ENCODE measurements at regions not wholly inside any gene's neighbourhood (a gene's known extent, or its start where the extent isn't known, plus 50 kb on each side); places are given as distances from the start of the nearest gene placed in this dataset.

DNA sequence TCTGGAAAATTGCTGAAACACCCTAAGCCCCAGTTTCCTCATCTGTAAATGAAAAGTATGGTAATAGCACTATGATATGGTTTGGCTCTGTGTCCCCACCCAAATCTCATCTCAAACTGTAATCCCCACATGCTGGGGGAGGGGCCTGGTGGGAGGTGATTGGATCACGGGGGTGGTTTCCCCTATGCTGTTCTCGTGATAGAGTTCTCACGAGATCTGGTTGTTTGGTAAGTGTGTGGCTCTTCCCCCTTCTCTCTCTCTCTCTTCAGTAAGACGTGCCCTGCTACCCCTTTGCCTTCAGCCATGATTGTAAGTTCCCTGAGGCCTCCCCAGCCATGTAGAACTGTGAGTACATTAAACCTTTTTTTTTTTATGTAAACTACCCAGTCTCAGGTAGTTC, 490.7 kb downstream of the TMEM114 start:
- POLR2A ChIA-PET: no interaction called here
- TF ChIP-seq, protein P1, sequence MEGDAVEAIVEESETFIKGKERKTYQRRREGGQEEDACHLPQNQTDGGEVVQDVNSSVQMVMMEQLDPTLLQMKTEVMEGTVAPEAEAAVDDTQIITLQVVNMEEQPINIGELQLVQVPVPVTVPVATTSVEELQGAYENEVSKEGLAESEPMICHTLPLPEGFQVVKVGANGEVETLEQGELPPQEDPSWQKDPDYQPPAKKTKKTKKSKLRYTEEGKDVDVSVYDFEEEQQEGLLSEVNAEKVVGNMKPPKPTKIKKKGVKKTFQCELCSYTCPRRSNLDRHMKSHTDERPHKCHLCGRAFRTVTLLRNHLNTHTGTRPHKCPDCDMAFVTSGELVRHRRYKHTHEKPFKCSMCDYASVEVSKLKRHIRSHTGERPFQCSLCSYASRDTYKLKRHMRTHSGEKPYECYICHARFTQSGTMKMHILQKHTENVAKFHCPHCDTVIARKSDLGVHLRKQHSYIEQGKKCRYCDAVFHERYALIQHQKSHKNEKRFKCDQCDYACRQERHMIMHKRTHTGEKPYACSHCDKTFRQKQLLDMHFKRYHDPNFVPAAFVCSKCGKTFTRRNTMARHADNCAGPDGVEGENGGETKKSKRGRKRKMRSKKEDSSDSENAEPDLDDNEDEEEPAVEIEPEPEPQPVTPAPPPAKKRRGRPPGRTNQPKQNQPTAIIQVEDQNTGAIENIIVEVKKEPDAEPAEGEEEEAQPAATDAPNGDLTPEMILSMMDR (IDR thresholded peaks at IDR 0.05; ENCODE audit: insufficient read depth, low read length, missing control alignments): no peak

DNA sequence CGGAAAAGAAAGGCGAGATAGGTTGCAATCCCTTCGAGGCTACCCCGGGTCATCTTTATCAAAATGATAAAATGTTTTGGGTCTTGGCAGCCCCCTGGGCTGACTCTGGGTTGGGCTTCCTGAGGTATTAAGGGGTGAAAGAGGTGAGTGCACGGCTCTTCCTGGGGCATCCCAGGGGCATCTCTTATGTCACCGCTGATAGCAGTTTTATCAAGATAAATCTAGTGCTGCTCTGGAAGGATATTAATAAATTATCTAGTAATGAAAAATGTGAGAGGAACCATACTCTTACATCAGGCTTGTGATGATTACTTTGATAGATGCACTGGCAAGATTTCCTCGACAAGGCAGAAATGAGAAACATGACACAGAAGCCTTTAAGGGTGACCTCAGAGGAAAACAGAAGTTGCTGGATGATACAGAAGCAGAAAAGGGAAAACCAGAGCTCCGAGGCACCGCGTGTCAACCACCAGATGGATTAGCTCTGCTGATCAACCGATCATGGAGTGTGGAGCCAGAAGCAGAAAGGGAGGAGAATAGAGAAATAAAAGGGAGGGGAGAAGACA, 491.3 kb downstream of the TMEM114 start:
- TF ChIP-seq, protein P1 (IDR thresholded peaks at IDR 0.05; ENCODE audit: insufficient read depth, low read length, missing control alignments): no peak
- no peak for DNase-seq (ENCODE audit: low read depth, low spot score)
- no peak overlapping the region for H3K4me3 ChIP-seq (ENCODE audit: low read depth, low read length)
- ChIA-PET CTCF (no interaction called here), POLR2A (no interaction called here)

More for the DNA sequence above, 490.7 kb downstream of the TMEM114 start:
- DNase-seq (ENCODE audit: low read depth, low spot score): no peak
- no peak overlapping the region for H3K4me3 ChIP-seq (ENCODE audit: low read depth, low read length)
- CTCF ChIA-PET: no interaction called here

DNA sequence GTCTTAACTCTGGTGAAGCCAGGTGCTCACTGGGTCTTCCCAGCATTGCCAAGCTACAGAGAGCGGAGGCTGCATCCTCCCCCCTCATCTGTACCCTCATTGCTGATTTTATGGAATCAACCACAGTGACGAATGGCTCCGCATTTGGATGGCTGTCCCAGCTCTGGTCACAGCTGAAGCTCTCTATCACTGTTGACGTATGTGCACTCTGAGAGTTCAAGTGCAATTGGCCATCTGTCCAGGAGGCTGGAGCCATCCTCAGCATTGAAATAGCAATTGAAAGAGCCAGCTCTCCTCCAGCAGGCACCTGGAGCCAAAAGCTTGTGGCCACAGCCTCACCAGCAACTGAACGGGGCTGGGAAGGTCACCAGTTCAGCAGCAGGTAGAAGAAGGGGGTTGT, 494.1 kb downstream of the TMEM114 start:
- TF ChIP-seq, protein P1 (IDR thresholded peaks at IDR 0.05; ENCODE audit: insufficient read depth, low read length, missing control alignments): no peak
- CTCF ChIA-PET: no interaction called here
- no peak overlapping the region for H3K4me3 ChIP-seq (ENCODE audit: low read depth, low read length)
- POLR2A ChIA-PET: no interaction called here
- no peak for DNase-seq (ENCODE audit: low read depth, low spot score)

DNA sequence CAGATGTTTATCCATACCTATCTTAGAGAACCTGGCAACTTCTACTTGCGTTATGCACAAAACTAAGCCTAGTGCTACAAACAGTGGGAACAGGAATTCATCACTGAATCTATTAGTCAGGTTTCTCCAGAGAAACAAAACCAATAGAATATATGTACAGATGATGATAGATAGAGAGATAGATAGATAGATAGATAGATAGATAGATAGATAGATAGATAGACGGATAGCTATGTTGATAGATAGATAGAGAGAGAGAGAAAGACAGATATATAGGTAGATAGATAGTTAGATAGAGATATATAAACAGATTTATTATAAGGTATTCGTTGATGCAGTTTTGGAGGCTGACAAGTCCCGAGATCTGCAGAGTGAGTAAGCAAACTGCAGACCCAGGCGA, 495.6 kb downstream of the TMEM114 start:
- no peak overlapping the region for H3K4me3 ChIP-seq (ENCODE audit: low read depth, low read length)
- TF ChIP-seq, protein P1 (IDR thresholded peaks at IDR 0.05; ENCODE audit: insufficient read depth, low read length, missing control alignments): no peak
- ChIA-PET CTCF (no interaction called here), POLR2A (no interaction called here)
- DNase-seq (ENCODE audit: low read depth, low spot score): no peak

DNA sequence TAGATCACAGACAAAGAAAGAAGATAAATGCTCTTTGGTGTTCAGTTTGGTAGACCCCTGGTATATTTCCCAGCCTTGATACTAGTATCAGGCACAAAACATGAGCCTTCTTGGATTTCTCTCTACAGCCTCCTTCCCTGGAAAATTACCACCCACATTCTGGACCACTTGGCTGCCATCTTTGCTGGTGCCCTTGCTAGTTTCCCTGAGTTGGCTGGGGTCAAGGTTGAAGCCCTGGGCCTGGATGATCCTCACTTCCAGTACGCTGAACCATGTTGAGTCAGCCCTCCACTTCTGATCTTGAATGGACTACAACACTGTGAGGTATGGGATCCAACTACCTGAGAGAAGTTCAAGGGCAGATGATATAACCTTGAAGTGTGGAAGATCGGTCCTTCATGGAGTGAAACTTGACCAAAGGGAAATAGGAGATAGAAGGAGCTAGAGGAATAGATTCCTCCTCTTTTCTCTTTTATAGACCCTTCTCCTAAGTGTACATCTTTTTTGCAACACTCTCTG, 501.4 kb downstream of the TMEM114 start:
- no peak overlapping the region for H3K4me3 ChIP-seq (ENCODE audit: low read depth, low read length)
- TF ChIP-seq, protein P1 (IDR thresholded peaks at IDR 0.05; ENCODE audit: insufficient read depth, low read length, missing control alignments): no peak
- ChIA-PET POLR2A (no interaction called here), CTCF (no interaction called here)
- DNase-seq (ENCODE audit: low read depth, low spot score): no peak

DNA sequence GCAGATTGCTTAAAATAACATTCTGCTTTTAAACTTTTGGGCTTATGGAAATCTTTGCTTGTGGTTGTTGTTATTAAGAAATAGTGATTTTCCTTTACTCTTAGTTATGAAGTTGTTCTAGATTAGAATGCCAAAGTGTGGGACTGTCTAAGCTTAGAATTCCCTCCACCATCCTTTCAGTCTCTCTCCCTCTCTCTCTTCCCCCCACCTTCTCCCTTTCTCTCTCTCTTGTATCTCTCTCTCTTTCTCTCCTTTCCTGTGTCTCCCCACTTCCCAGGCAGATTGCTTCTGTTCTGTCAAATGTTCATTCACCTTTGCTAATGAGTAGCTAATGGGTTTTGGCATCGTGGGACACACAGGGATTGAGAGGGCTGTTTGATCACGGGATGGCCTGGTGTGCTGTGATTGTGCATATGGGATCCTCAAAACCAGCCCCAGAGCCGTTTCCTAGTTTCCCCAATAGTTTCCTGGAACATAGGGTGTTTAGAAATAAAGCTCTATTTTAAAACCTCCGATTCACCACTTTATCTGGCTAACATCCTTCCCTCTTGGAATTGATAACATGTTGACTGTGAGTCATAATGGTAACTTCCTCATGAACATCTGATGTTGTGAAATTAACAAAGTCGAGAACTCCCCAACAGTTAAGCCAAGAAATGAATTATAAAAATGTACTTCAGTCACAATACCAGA, 502.6 kb downstream of the TMEM114 start:
- no peak for DNase-seq (ENCODE audit: low read depth, low spot score)
- POLR2A ChIA-PET: no interaction called here
- CTCF ChIA-PET: no interaction called here
- H3K4me3 ChIP-seq (ENCODE audit: low read depth, low read length): no peak overlapping the region
- TF ChIP-seq, protein P1 (IDR thresholded peaks at IDR 0.05; ENCODE audit: insufficient read depth, low read length, missing control alignments): no peak

All from AG04449 (cell line).